H1 (cell line): ENCODE measurements at regions not wholly inside any gene's neighbourhood (a gene's known extent, or its start where the extent isn't known, plus 50 kb on each side); places are given as distances from the start of the nearest gene placed in this dataset.

Experiments used
- CBX5 ChIP-seq: fragments of 300-800, 300-1000 bp; sonication (generic); IDR thresholded peaks from 2 replicates; pipeline ENCODE4 v1.7.1; 2016; ENCODE audit warnings: antibody characterized with exemption, low read length, low read depth
- KDM5A ChIP-seq: fragments of 200-600 bp; IDR thresholded peaks from 2 replicates; pipeline ENCODE4 v1.7.1; 2012; ENCODE audit warnings: mild to moderate bottlenecking, low read length, inconsistent platforms, mixed read lengths
- RNF2 ChIP-seq: fragments of 200-900, 300-1000 bp; sonication (generic); IDR thresholded peaks from 2 replicates; pipeline ENCODE4 v1.7.1; 2016; ENCODE audit warnings: borderline replicate concordance, low read depth, mild to moderate bottlenecking, antibody characterized with exemption, low read length; ENCODE audit not compliant: poor library complexity, severe bottlenecking; ENCODE audit errors: missing control alignments
- TF ChIP-seq, protein P1 (sequence below), 3 experiments: IDR thresholded peaks; 1 replicate in 2 of 3; 2 replicates in 1 of 3; pipeline versions ENCODE4 v1.5.1 to v1.6.1; 2011; ENCODE audit warnings: low read length in 3 of 3, mild to moderate bottlenecking in 3 of 3, inconsistent platforms in 2 of 3, low read depth in 1 of 3, moderate library complexity in 1 of 3; ENCODE audit not compliant: insufficient read depth in 1 of 3; ENCODE audit errors: control extremely low read depth in 1 of 3

DNA sequence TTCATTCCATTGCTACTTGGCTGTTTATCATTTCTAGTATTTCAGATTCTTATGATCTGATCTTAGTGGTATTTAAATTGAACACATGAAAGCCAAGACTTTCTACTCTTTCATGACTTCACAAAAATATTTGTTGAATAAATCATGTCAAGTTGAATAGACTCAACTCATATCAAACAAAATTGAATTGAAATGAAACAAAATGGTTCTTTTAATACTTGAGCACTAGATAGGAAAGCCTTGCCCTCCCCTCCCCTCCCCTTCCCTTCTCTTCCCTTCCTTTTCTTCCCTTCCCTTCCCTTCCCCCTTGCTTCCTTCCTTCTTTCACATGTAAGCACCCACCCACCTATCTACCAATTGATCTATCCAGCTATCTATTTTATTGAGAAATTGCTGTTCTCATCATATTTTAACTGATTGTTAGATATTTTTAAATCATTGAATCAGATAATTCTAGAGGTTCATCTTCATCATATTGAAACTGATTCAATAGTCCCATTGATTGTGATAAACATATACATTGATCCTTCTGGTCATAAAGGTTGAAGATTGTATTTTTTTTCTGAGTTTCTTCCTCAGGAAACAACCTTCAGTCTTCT lies 2015.9 kb downstream of the LRRC4C start (continued):
- TF ChIP-seq, protein P1, sequence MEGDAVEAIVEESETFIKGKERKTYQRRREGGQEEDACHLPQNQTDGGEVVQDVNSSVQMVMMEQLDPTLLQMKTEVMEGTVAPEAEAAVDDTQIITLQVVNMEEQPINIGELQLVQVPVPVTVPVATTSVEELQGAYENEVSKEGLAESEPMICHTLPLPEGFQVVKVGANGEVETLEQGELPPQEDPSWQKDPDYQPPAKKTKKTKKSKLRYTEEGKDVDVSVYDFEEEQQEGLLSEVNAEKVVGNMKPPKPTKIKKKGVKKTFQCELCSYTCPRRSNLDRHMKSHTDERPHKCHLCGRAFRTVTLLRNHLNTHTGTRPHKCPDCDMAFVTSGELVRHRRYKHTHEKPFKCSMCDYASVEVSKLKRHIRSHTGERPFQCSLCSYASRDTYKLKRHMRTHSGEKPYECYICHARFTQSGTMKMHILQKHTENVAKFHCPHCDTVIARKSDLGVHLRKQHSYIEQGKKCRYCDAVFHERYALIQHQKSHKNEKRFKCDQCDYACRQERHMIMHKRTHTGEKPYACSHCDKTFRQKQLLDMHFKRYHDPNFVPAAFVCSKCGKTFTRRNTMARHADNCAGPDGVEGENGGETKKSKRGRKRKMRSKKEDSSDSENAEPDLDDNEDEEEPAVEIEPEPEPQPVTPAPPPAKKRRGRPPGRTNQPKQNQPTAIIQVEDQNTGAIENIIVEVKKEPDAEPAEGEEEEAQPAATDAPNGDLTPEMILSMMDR (IDR thresholded peaks at IDR 0.05; ENCODE audit: control extremely low read depth in 1 of 3, insufficient read depth in 1 of 3, low read depth in 1 of 3, low read length in 3 of 3): no peak
- no peak for TF ChIP-seq KDM5A
- no peak for TF ChIP-seq CBX5
- no peak for TF ChIP-seq RNF2
- TF ChIP-seq, all 59 proteins: peak for 0
